ENCODE measurements at regions not wholly inside any gene's neighbourhood (a gene's known extent, or its start where the extent isn't known, plus 50 kb on each side); places are given as distances from the start of the nearest gene placed in this dataset.

- DNase-seq (no peak), ATAC-seq (no peak)
- WGBS, 2 donors: 91 to 92% methylated on average over 1 of the region's 1 CpG
- no peaks in the 10 kb centered on the region for H3K9me3 ChIP-seq
- no peak overlapping the region for H3K4me3 ChIP-seq
- H3K4me1 ChIP-seq: peaks cover 0 to 11% (median 1%) of the 10 kb centered on the region in 9 donors
- H3K27me3 ChIP-seq: no peaks in the 10 kb centered on the region
- H3K27ac ChIP-seq: no peak overlapping the region
- H3K36me3 ChIP-seq: no peaks in the 10 kb centered on the region
- intact Hi-C loops (cut with DNase I): no loop called here
- no peak for TF ChIP-seq CTCF (IDR thresholded peaks at IDR 0.05)
Measured at GRCh38 chr4:123943976-123944375, 547.4 kb downstream of the SPRY1 start.

GRCh38 chr4:123945301-123945700 lies 548.7 kb downstream of the SPRY1 start:
- Histone ChIP-seq H3K27ac (no peak overlapping the region), H3K4me3 (no peak overlapping the region), H3K36me3 (no peaks in the 10 kb centered on the region), H3K27me3 (no peaks in the 10 kb centered on the region), H3K4me1 (no peaks in the 10 kb centered on the region), H3K9me3 (no peaks in the 10 kb centered on the region)
- ATAC-seq (no peak), DNase-seq (no peak)
- WGBS, 2 donors: 95 to 97% methylated on average over 7 of the region's 7 CpGs
- TF ChIP-seq CTCF (IDR thresholded peaks at IDR 0.05): no peak
- intact Hi-C loops (cut with DNase I): no loop called here

GRCh38 chr4:123950530-123950929 lies 553.9 kb downstream of the SPRY1 start:
- Histone ChIP-seq H3K4me3 (no peak overlapping the region), H3K36me3 (no peaks in the 10 kb centered on the region), H3K27me3 (no peaks in the 10 kb centered on the region), H3K9me3 (no peaks in the 10 kb centered on the region), H3K27ac (no peak overlapping the region), H3K4me1 (no peaks in the 10 kb centered on the region)
- TF ChIP-seq CTCF (IDR thresholded peaks at IDR 0.05): no peak
- intact Hi-C loops (cut with DNase I): no loop called here
- ATAC-seq (no peak), DNase-seq (no peak)

- Histone ChIP-seq H3K36me3 (no peaks in the 10 kb centered on the region), H3K4me1 (no peaks in the 10 kb centered on the region), H3K4me3 (no peak overlapping the region), H3K27ac (no peak overlapping the region), H3K9me3 (no peaks in the 10 kb centered on the region), H3K27me3 (no peaks in the 10 kb centered on the region)
- DNase-seq: no peak
- TF ChIP-seq CTCF (IDR thresholded peaks at IDR 0.05): no peak
- intact Hi-C loops (cut with DNase I): no loop called here
- no peak for ATAC-seq
- 60 to 61% methylated on average over 3 of the region's 3 CpGs for WGBS, 2 donors
Measured at GRCh38 chr4:123952530-123953274, 556.1 kb downstream of the SPRY1 start.
